ENCODE measurements at regions not wholly inside any gene's neighbourhood (a gene's known extent, or its start where the extent isn't known, plus 50 kb on each side); places are given as distances from the start of the nearest gene placed in this dataset.

DNA sequence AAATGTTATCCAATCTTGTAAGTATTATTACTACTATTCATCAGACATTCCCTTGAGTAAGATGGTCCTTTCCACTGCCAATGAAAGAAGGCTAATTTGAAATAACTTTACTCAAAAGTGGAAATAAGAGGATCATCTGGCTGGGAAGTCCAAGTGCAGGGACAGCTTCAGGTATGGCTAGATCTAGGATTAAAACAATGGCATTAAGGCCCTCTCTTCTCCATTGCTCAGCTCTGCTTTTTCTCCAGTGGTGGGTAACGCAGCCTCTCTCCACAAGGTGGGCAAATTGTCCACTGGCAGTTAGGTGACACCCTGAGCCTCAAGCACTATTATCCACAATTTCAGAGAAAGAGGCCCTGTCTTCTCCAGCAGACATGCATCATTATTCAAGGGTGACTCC lies 66.7 kb upstream of the PGM2 start:
- Mint-ChIP-seq H3K27me3 (ENCODE audit: low read depth) (peaks cover 2% of the 10 kb centered on the region), H3K9me3 (ENCODE audit: low read depth) (no peaks in the 10 kb centered on the region), H3K4me1 (ENCODE audit: low read depth) (peaks cover 15% of the 10 kb centered on the region)

GRCh38 chr4:37758226-37758625 lies 68.3 kb upstream of the PGM2 start:
- Mint-ChIP-seq H3K9me3 (ENCODE audit: low read depth) (no peaks in the 10 kb centered on the region), H3K27me3 (ENCODE audit: low read depth) (peaks cover 2% of the 10 kb centered on the region), H3K27ac (ENCODE audit: unreplicated experiment) (peak overlapping the region; percentile 74), H3K4me1 (ENCODE audit: low read depth) (peaks cover 15% of the 10 kb centered on the region), H3K4me3 (ENCODE audit: unreplicated experiment) (no peak overlapping the region), H3K36me3 (ENCODE audit: low read depth) (no peaks in the 10 kb centered on the region)
- TF ChIP-seq CTCF (IDR thresholded peaks at IDR 0.05) = no peak
- DNase-seq (ENCODE audit: low spot score) = no peak

More for the DNA sequence above, 66.7 kb upstream of the PGM2 start:
- TF ChIP-seq CTCF (IDR thresholded peaks at IDR 0.05) = no peak
- Mint-ChIP-seq H3K4me3 (ENCODE audit: unreplicated experiment) (no peak overlapping the region), H3K27ac (ENCODE audit: unreplicated experiment) (no peak overlapping the region), H3K36me3 (ENCODE audit: low read depth) (no peaks in the 10 kb centered on the region)
- DNase-seq (ENCODE audit: low spot score) = no peak

GRCh38 chr4:37757761-37758160 lies 68.7 kb upstream of the PGM2 start:
- no peak for DNase-seq (ENCODE audit: low spot score)
- H3K27ac Mint-ChIP-seq (ENCODE audit: unreplicated experiment) = peak overlapping the region; percentile 58
- no peaks in the 10 kb centered on the region for H3K9me3 Mint-ChIP-seq (ENCODE audit: low read depth)
- H3K4me1 Mint-ChIP-seq (ENCODE audit: low read depth) = peaks cover 15% of the 10 kb centered on the region
- no peak for TF ChIP-seq CTCF (IDR thresholded peaks at IDR 0.05)
- peaks cover 2% of the 10 kb centered on the region for H3K27me3 Mint-ChIP-seq (ENCODE audit: low read depth)
- H3K36me3 Mint-ChIP-seq (ENCODE audit: low read depth) = no peaks in the 10 kb centered on the region
- H3K4me3 Mint-ChIP-seq (ENCODE audit: unreplicated experiment) = no peak overlapping the region

- H3K4me1 Mint-ChIP-seq (ENCODE audit: low read depth) = peaks cover 15% of the 10 kb centered on the region
- no peaks in the 10 kb centered on the region for H3K36me3 Mint-ChIP-seq (ENCODE audit: low read depth)
- TF ChIP-seq CTCF (IDR thresholded peaks at IDR 0.05) = no peak
- no peaks in the 10 kb centered on the region for H3K9me3 Mint-ChIP-seq (ENCODE audit: low read depth)
- H3K27me3 Mint-ChIP-seq (ENCODE audit: low read depth) = peaks cover 2% of the 10 kb centered on the region
- no peak for DNase-seq (ENCODE audit: low spot score)
- H3K4me3 Mint-ChIP-seq (ENCODE audit: unreplicated experiment) = no peak overlapping the region
- peak overlapping the region; percentile 17 for H3K27ac Mint-ChIP-seq (ENCODE audit: unreplicated experiment)
These were observed 69.4 kb upstream of the PGM2 start for GRCh38 chr4:37757121-37757520.

- Mint-ChIP-seq H3K4me1 (ENCODE audit: low read depth) (peaks cover 15% of the 10 kb centered on the region), H3K27ac (ENCODE audit: unreplicated experiment) (no peak overlapping the region), H3K36me3 (ENCODE audit: low read depth) (no peaks in the 10 kb centered on the region), H3K9me3 (ENCODE audit: low read depth) (no peaks in the 10 kb centered on the region), H3K4me3 (ENCODE audit: unreplicated experiment) (no peak overlapping the region), H3K27me3 (ENCODE audit: low read depth) (peaks cover 2% of the 10 kb centered on the region)
- DNase-seq (ENCODE audit: low spot score) = no peak
- no peak for TF ChIP-seq CTCF (IDR thresholded peaks at IDR 0.05)
These were observed 68.4 kb upstream of the RELL1 start for GRCh38 chr4:37754410-37755185.
